ENCODE measurements at regions not wholly inside any gene's neighbourhood (a gene's known extent, or its start where the extent isn't known, plus 50 kb on each side); places are given as distances from the start of the nearest gene placed in this dataset.

GRCh38 chr10:7000061-7000460 lies 410.8 kb downstream of the SFMBT2 start:
- no peaks in the 10 kb centered on the region for H3K36me3 Mint-ChIP-seq (ENCODE audit: low read depth)
- no peaks in the 10 kb centered on the region for H3K4me1 Mint-ChIP-seq
- peaks cover 8% of the 10 kb centered on the region for H3K9me3 Mint-ChIP-seq
- no peak overlapping the region for H3K4me3 Mint-ChIP-seq
- H3K27me3 Mint-ChIP-seq (ENCODE audit: low read depth, poor library complexity) = peaks cover 9% of the 10 kb centered on the region
- DNase-seq = no peak
- TF ChIP-seq, protein P1, sequence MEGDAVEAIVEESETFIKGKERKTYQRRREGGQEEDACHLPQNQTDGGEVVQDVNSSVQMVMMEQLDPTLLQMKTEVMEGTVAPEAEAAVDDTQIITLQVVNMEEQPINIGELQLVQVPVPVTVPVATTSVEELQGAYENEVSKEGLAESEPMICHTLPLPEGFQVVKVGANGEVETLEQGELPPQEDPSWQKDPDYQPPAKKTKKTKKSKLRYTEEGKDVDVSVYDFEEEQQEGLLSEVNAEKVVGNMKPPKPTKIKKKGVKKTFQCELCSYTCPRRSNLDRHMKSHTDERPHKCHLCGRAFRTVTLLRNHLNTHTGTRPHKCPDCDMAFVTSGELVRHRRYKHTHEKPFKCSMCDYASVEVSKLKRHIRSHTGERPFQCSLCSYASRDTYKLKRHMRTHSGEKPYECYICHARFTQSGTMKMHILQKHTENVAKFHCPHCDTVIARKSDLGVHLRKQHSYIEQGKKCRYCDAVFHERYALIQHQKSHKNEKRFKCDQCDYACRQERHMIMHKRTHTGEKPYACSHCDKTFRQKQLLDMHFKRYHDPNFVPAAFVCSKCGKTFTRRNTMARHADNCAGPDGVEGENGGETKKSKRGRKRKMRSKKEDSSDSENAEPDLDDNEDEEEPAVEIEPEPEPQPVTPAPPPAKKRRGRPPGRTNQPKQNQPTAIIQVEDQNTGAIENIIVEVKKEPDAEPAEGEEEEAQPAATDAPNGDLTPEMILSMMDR (IDR thresholded peaks at IDR 0.05) = no peak
- no peak overlapping the region for H3K27ac Mint-ChIP-seq

DNA sequence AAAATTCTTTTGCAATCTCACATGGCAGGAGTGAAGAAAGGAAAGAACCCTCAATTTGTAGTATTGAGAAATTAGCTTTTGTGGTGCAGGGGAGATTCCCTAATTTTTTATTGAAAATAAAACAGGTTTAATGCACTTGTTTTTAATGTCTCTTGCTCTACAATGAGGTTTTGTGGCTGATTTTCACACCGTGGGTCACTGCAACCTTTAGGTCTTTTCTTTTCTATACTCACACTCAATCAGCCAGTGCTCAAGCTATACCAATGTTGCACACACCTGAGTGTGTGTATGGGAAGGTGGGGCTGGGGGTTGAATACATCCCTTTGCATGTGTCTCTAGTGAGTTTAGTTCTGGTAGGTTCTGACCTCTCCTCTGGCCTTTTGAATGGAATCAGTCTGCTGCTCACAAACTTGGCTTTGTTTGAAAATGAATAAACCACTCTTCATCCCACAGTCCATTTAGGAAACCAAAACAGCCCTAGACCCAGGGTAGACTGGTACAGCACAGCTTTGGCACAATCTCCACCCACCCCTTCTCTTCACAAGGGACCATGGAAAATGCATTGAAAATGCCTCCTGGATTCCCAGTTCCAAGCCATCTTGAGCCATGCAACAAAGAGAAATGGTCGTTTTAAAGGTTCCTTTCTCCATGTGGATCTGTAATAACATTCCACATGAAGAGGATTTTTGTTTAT lies 411.5 kb downstream of the SFMBT2 start:
- H3K27ac Mint-ChIP-seq = no peak overlapping the region
- peaks cover 9% of the 10 kb centered on the region for H3K27me3 Mint-ChIP-seq (ENCODE audit: low read depth, poor library complexity)
- no peak for DNase-seq
- no peaks in the 10 kb centered on the region for H3K4me1 Mint-ChIP-seq
- no peak overlapping the region for H3K4me3 Mint-ChIP-seq
- H3K9me3 Mint-ChIP-seq = peaks cover 8% of the 10 kb centered on the region
- TF ChIP-seq, protein P1 (IDR thresholded peaks at IDR 0.05) = no peak
- H3K36me3 Mint-ChIP-seq (ENCODE audit: low read depth) = no peaks in the 10 kb centered on the region

DNA sequence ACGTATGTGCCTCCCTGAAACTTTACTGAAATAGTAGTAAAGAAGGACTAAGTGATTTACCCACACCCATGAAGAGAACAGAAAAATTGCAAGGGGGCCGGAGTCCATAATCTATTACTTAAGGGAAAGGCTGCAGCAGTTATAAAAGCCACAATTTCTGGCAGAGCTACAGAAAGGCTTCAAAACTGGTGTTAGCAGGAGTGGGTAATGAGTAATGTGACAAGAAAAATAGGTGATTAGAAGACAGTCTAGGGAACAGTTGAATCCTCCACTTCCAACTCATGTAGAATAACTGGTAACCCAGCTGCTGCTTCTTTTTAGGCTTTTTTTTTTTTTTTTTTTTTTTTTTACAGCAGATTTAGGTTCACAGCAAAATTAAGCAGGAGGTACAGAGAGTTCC lies 413.3 kb downstream of the SFMBT2 start:
- Mint-ChIP-seq H3K36me3 (ENCODE audit: low read depth) (no peaks in the 10 kb centered on the region), H3K27me3 (ENCODE audit: low read depth, poor library complexity) (peaks cover 9% of the 10 kb centered on the region), H3K4me3 (no peak overlapping the region), H3K27ac (no peak overlapping the region), H3K4me1 (no peaks in the 10 kb centered on the region), H3K9me3 (peaks cover 13% of the 10 kb centered on the region)
- TF ChIP-seq, protein P1 (IDR thresholded peaks at IDR 0.05) = no peak
- DNase-seq = no peak

GRCh38 chr10:6996431-6996830 lies 414.4 kb downstream of the SFMBT2 start:
- Mint-ChIP-seq H3K36me3 (ENCODE audit: low read depth) (no peaks in the 10 kb centered on the region), H3K4me1 (no peaks in the 10 kb centered on the region), H3K9me3 (peaks cover 13% of the 10 kb centered on the region), H3K27ac (no peak overlapping the region), H3K4me3 (no peak overlapping the region), H3K27me3 (ENCODE audit: low read depth, poor library complexity) (peaks cover 9% of the 10 kb centered on the region)
- no peak for DNase-seq
- TF ChIP-seq, protein P1 (IDR thresholded peaks at IDR 0.05) = no peak

GRCh38 chr10:6995831-6996230 lies 415.0 kb downstream of the SFMBT2 start:
- no peak for DNase-seq
- TF ChIP-seq, protein P1 (IDR thresholded peaks at IDR 0.05) = no peak
- Mint-ChIP-seq H3K4me3 (no peak overlapping the region), H3K27me3 (ENCODE audit: low read depth, poor library complexity) (peaks cover 10% of the 10 kb centered on the region), H3K9me3 (peaks cover 15% of the 10 kb centered on the region), H3K27ac (no peak overlapping the region), H3K36me3 (ENCODE audit: low read depth) (peaks cover 2% of the 10 kb centered on the region), H3K4me1 (no peaks in the 10 kb centered on the region)

- H3K27me3 Mint-ChIP-seq (ENCODE audit: low read depth, poor library complexity) = peaks cover 8% of the 10 kb centered on the region
- DNase-seq = no peak
- TF ChIP-seq, protein P1 (IDR thresholded peaks at IDR 0.05) = no peak
- peaks cover 4% of the 10 kb centered on the region for H3K36me3 Mint-ChIP-seq (ENCODE audit: low read depth)
- no peaks in the 10 kb centered on the region for H3K4me1 Mint-ChIP-seq
- no peak overlapping the region for H3K4me3 Mint-ChIP-seq
- H3K9me3 Mint-ChIP-seq = peaks cover 19% of the 10 kb centered on the region
- no peak overlapping the region for H3K27ac Mint-ChIP-seq
Measured at GRCh38 chr10:6995341-6995740, 415.3 kb upstream of the PRKCQ start.

Data from nephron progenitor cell (in vitro differentiated cells).